HG02623 (cell line): ENCODE measurements at regions not wholly inside any gene's neighbourhood (a gene's known extent, or its start where the extent isn't known, plus 50 kb on each side); places are given as distances from the start of the nearest gene placed in this dataset.

ENCODE experiments used
- ATAC-seq: cut with Tn5 transposase; IDR thresholded peaks from one replicate; pipeline ENCODE4 v1.9.1; 2021; ENCODE audit warnings: moderate library complexity; ENCODE audit not compliant: unreplicated experiment

- ATAC-seq = no peak
Observed at GRCh38 chr21:43304621-43305335, 122.2 kb downstream of the SIK1 start.

GRCh38 chr21:43304206-43304605 lies 122.7 kb downstream of the SIK1 start:
- ATAC-seq = no peak

GRCh38 chr21:43303275-43304178 lies 123.4 kb downstream of the SIK1 start:
- no peak for ATAC-seq

GRCh38 chr21:43302769-43303168 lies 124.2 kb downstream of the SIK1 start:
- no peak for ATAC-seq

GRCh38 chr21:43302062-43302700 lies 124.8 kb downstream of the SIK1 start:
- ATAC-seq = no peak

GRCh38 chr21:43301409-43302061 lies 125.4 kb downstream of the SIK1 start:
- ATAC-seq = no peak

GRCh38 chr21:43300496-43301408 lies 126.2 kb downstream of the SIK1 start:
- no peak for ATAC-seq

- no peak for ATAC-seq
Observed at GRCh38 chr21:43299441-43300277, 127.3 kb downstream of the SIK1 start.

GRCh38 chr21:43298546-43299440 lies 128.1 kb downstream of the SIK1 start:
- no peak for ATAC-seq

- no peak for ATAC-seq
Observed at GRCh38 chr21:43297989-43298388, 128.9 kb downstream of the SIK1 start.

GRCh38 chr21:43297391-43297981 lies 128.7 kb downstream of the CRYAA start:
- ATAC-seq = no peak

GRCh38 chr21:43295066-43295958 lies 126.5 kb downstream of the CRYAA start:
- ATAC-seq = no peak

- ATAC-seq = no peak
Observed at GRCh38 chr21:43294194-43294902, 125.5 kb downstream of the CRYAA start.

GRCh38 chr21:43292866-43293142 lies 124.0 kb downstream of the CRYAA start:
- no peak for ATAC-seq

GRCh38 chr21:43292041-43292865 lies 123.4 kb downstream of the CRYAA start:
- no peak for ATAC-seq
